Parathyroid adenoma (tissue), 2 donors: ENCODE measurements at regions not wholly inside any gene's neighbourhood (a gene's known extent, or its start where the extent isn't known, plus 50 kb on each side); places are given as distances from the start of the nearest gene placed in this dataset.

Experiments used
- H2AFZ ChIP-seq: fragments of 300-600 bp; sonication (generic); one replicate; pipeline ENCODE4 v1.7.0; 2017; ENCODE audit warnings: antibody characterized with exemption, mild to moderate bottlenecking
- H3K27ac ChIP-seq: fragments of 300-600 bp; sonication (generic); one replicate; pipeline ENCODE4 v1.7.0; 2017
- H3K27me3 ChIP-seq: fragments of 300-600 bp; sonication (generic); one replicate; pipeline ENCODE4 v1.7.0; 2017; ENCODE audit warnings: low read length; ENCODE audit not compliant: control insufficient read depth, insufficient read depth
- H3K36me3 ChIP-seq: fragments of 300-600 bp; sonication (generic); one replicate; pipeline ENCODE4 v1.7.0; 2017; ENCODE audit warnings: low read length; ENCODE audit not compliant: control insufficient read depth, insufficient read depth
- H3K4me1 ChIP-seq: fragments of 300-600 bp; sonication (generic); one replicate; pipeline ENCODE4 v1.7.0; 2017; ENCODE audit warnings: control low read depth
- H3K4me2 ChIP-seq: fragments of 300-600 bp; sonication (generic); one replicate; pipeline ENCODE4 v1.7.0; 2017; ENCODE audit warnings: low read length
- H3K4me3 ChIP-seq: fragments of 300-600 bp; sonication (generic); one replicate; pipeline ENCODE4 v1.7.0; 2017; ENCODE audit warnings: low read depth, low read length
- H3K79me2 ChIP-seq: fragments of 300-600 bp; sonication (generic); one replicate; pipeline ENCODE4 v1.7.0; 2017; ENCODE audit warnings: control low read depth
- H3K9ac ChIP-seq: fragments of 300-600 bp; sonication (generic); one replicate; pipeline ENCODE4 v1.7.0; 2017; ENCODE audit warnings: mild to moderate bottlenecking
- H3K9me3 ChIP-seq: fragments of 300-600 bp; sonication (generic); one replicate; pipeline ENCODE4 v1.7.0; 2017; ENCODE audit warnings: low read length; ENCODE audit not compliant: control insufficient read depth
- CTCF ChIP-seq: fragments of 300-600 bp; sonication (generic); IDR thresholded peaks from one replicate; pipeline ENCODE4 v1.7.0; 2017; ENCODE audit warnings: antibody characterized with exemption, mild to moderate bottlenecking
- donor health status: primary hyperparathyroidism.

- Histone ChIP-seq H3K27ac (no peak overlapping the region), H3K79me2 (no peaks in the 10 kb centered on the region), H3K4me3 (no peak overlapping the region), H3K36me3 (no peaks in the 10 kb centered on the region), H3K4me2 (no peak overlapping the region), H3K9me3 (no peaks in the 10 kb centered on the region), H3K27me3 (no peaks in the 10 kb centered on the region), H3K4me1 (no peaks in the 10 kb centered on the region), H2AFZ (no peak overlapping the region), H3K9ac (no peak overlapping the region)
- TF ChIP-seq CTCF = no peak
Measured at GRCh38 chr10:86595496-86595895, 58.9 kb upstream of the OPN4 start.

GRCh38 chr10:86596266-86596665 is 58.1 kb upstream of the OPN4 start:
- Histone ChIP-seq H3K27me3 (no peaks in the 10 kb centered on the region), H3K4me2 (no peak overlapping the region), H3K27ac (no peak overlapping the region), H3K4me1 (no peaks in the 10 kb centered on the region), H2AFZ (no peak overlapping the region), H3K79me2 (no peaks in the 10 kb centered on the region), H3K9ac (no peak overlapping the region), H3K36me3 (no peaks in the 10 kb centered on the region), H3K9me3 (no peaks in the 10 kb centered on the region), H3K4me3 (no peak overlapping the region)
- TF ChIP-seq CTCF = no peak

GRCh38 chr10:86597306-86597705 is 57.0 kb upstream of the OPN4 start:
- Histone ChIP-seq H3K4me3 (no peak overlapping the region), H3K27me3 (no peaks in the 10 kb centered on the region), H3K9ac (no peak overlapping the region), H3K36me3 (no peaks in the 10 kb centered on the region), H2AFZ (no peak overlapping the region), H3K27ac (no peak overlapping the region), H3K9me3 (no peaks in the 10 kb centered on the region), H3K79me2 (no peaks in the 10 kb centered on the region), H3K4me2 (no peak overlapping the region), H3K4me1 (no peaks in the 10 kb centered on the region)
- no peak for TF ChIP-seq CTCF

GRCh38 chr10:86598151-86598550 is 56.2 kb upstream of the OPN4 start:
- Histone ChIP-seq H3K27me3 (no peaks in the 10 kb centered on the region), H3K4me2 (no peak overlapping the region), H3K4me3 (no peak overlapping the region), H3K36me3 (no peaks in the 10 kb centered on the region), H3K9me3 (no peaks in the 10 kb centered on the region), H2AFZ (no peak overlapping the region), H3K9ac (no peak overlapping the region), H3K79me2 (no peaks in the 10 kb centered on the region), H3K4me1 (no peaks in the 10 kb centered on the region), H3K27ac (no peak overlapping the region)
- TF ChIP-seq CTCF = no peak

- Histone ChIP-seq H3K4me3 (no peak overlapping the region), H3K36me3 (no peaks in the 10 kb centered on the region), H3K4me2 (no peak overlapping the region), H3K4me1 (no peaks in the 10 kb centered on the region), H3K9ac (no peak overlapping the region), H3K27ac (no peak overlapping the region), H2AFZ (no peak overlapping the region), H3K27me3 (no peaks in the 10 kb centered on the region), H3K79me2 (no peaks in the 10 kb centered on the region), H3K9me3 (no peaks in the 10 kb centered on the region)
- TF ChIP-seq CTCF = no peak
Measured at GRCh38 chr10:86599041-86599440, 55.3 kb upstream of the OPN4 start.
